Body of pancreas (tissue), 4 donors: ENCODE measurements at regions not wholly inside any gene's neighbourhood (a gene's known extent, or its start where the extent isn't known, plus 50 kb on each side); places are given as distances from the start of the nearest gene placed in this dataset.

ENCODE experiments used
- ATAC-seq: fragments of 150-250 bp; one replicate; pipeline ENCODE4 v1.9.1; 2016
- DNase-seq, 4 donors: peaks; one replicate each; pipeline ENCODE4 v3.0.0-alpha.2; 2019
- H3K27ac ChIP-seq, 4 donors: fragments of 200-600 bp; sonication (generic); 1 replicate in 3 of 4; 2 replicates in 1 of 4; pipeline versions ENCODE4 v1.5.1 to v1.6.1; 2016 to 2019; ENCODE audit warnings: mild to moderate bottlenecking in 1 of 4, mixed read lengths in 1 of 4, moderate library complexity in 1 of 4
- H3K27me3 ChIP-seq, 2 donors: fragments of 200-600 bp; sonication (generic); one replicate each; pipeline ENCODE4 v1.6.0; 2016; ENCODE audit warnings: mild to moderate bottlenecking in 1 of 2
- H3K36me3 ChIP-seq, 2 donors: fragments of 200-600 bp; sonication (generic); replicated peaks in 1 of 2; 2 replicates each; pipeline ENCODE4 v1.5.1; 2016; ENCODE audit warnings: low read depth in 2 of 2; ENCODE audit not compliant: insufficient read depth in 1 of 2
- H3K4me1 ChIP-seq: fragments of 200-600 bp; sonication (generic); one replicate; pipeline ENCODE4 v1.6.0; 2016
- H3K4me3 ChIP-seq, 2 donors: fragments of 200-600 bp; sonication (generic); 1 replicate in 1 of 2; 2 replicates in 1 of 2; pipeline ENCODE4 v1.5.1; 2016 to 2019
- H3K9me3 ChIP-seq, 3 donors: fragments of 200-600 bp; sonication (generic); 1 replicate in 2 of 3; 2 replicates in 1 of 3; pipeline ENCODE4 v1.5.1; 2016
- POLR2A ChIP-seq, 3 donors: fragments of 450-650 bp; IDR thresholded peaks; one replicate each; pipeline ENCODE4 v1.6.1; 2016; ENCODE audit warnings: antibody characterized with exemption in 3 of 3, mild to moderate bottlenecking in 2 of 3
- WGBS, 2 donors: methylation state at CpG; one replicate each; pipeline ENCODE4 v1.1.5; 2017; 5-methylcytosine and 5-hydroxymethylcytosine counted together
- intact Hi-C: fragments of 100-400 bp; cut with DNase I; formaldehyde crosslinking; loops from one replicate; pipeline ENCODE4 v1.15.1; 2023
- TF ChIP-seq, protein P1 (sequence below), 7 experiments: fragments of 450-650 bp in 4 of 7; fragments of 200-600 bp in 3 of 7; sonication (generic) in 3 of 7; IDR thresholded peaks; one replicate each; pipeline ENCODE4 v1.5.1; 2016 to 2019; ENCODE audit warnings: antibody characterized with exemption in 7 of 7

DNA sequence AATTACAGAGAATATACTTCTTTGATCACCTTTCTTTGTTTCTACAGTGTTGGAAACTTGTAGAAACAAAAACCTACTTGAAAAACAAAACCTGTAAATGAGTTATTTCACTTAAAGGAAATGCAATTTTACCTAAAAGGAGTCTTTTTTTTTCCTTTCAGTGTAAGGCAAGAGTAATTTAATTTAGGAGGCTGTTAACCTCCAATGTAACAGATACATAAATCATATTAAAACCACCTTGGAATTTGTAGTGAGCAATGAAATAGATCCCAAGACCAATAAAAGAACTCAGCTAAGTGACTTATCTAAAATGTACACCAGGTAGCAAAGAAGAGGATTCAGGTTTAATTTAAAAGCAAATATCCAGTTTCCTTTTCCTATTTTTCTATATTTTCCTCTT is 524.8 kb downstream of the CSNK1G3 start:
- no peaks in the 10 kb centered on the region for H3K36me3 ChIP-seq
- DNase-seq (no peak), ATAC-seq (no peak)
- no peak for TF ChIP-seq POLR2A (IDR thresholded peaks at IDR 0.05)
- TF ChIP-seq, protein P1, sequence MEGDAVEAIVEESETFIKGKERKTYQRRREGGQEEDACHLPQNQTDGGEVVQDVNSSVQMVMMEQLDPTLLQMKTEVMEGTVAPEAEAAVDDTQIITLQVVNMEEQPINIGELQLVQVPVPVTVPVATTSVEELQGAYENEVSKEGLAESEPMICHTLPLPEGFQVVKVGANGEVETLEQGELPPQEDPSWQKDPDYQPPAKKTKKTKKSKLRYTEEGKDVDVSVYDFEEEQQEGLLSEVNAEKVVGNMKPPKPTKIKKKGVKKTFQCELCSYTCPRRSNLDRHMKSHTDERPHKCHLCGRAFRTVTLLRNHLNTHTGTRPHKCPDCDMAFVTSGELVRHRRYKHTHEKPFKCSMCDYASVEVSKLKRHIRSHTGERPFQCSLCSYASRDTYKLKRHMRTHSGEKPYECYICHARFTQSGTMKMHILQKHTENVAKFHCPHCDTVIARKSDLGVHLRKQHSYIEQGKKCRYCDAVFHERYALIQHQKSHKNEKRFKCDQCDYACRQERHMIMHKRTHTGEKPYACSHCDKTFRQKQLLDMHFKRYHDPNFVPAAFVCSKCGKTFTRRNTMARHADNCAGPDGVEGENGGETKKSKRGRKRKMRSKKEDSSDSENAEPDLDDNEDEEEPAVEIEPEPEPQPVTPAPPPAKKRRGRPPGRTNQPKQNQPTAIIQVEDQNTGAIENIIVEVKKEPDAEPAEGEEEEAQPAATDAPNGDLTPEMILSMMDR (IDR thresholded peaks at IDR 0.05): no peak
- H3K27me3 ChIP-seq: no peaks in the 10 kb centered on the region
- no peak overlapping the region for H3K4me3 ChIP-seq
- no peak overlapping the region for H3K27ac ChIP-seq
- intact Hi-C loops: no loop called here
- no peaks in the 10 kb centered on the region for H3K9me3 ChIP-seq
- peaks cover 12% of the 10 kb centered on the region for H3K4me1 ChIP-seq

DNA sequence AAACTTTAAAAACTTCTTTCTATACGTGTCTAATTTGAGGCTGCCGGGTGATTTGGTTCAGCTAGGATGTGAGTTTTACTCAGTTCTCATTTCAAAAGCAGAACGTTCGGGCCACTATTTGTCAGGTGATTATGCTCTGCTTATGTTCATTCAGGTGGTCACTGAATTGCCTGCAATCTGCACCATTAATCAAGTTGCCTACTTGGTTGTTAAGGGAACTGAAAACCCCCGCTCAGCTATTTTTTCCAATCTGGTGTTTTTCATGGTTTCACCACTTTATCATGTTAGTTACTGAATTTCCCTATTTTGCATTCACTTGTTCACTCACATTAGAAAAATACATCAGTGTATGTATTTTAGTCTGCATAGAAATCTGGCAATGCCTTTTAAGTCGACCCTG is 523.0 kb downstream of the CSNK1G3 start:
- no peak overlapping the region for H3K4me3 ChIP-seq
- H3K27me3 ChIP-seq: no peaks in the 10 kb centered on the region
- TF ChIP-seq, protein P1 (IDR thresholded peaks at IDR 0.05): no peak
- no peak for TF ChIP-seq POLR2A (IDR thresholded peaks at IDR 0.05)
- no peaks in the 10 kb centered on the region for H3K9me3 ChIP-seq
- H3K36me3 ChIP-seq: no peaks in the 10 kb centered on the region
- no peaks in the 10 kb centered on the region for H3K4me1 ChIP-seq
- ATAC-seq (no peak), DNase-seq (peak in 1 of 4 donors; percentile 10)
- intact Hi-C loops: no loop called here
- WGBS, 2 donors: 82 to 85% methylated on average over 6 of the region's 6 CpGs
- no peak overlapping the region for H3K27ac ChIP-seq

DNA sequence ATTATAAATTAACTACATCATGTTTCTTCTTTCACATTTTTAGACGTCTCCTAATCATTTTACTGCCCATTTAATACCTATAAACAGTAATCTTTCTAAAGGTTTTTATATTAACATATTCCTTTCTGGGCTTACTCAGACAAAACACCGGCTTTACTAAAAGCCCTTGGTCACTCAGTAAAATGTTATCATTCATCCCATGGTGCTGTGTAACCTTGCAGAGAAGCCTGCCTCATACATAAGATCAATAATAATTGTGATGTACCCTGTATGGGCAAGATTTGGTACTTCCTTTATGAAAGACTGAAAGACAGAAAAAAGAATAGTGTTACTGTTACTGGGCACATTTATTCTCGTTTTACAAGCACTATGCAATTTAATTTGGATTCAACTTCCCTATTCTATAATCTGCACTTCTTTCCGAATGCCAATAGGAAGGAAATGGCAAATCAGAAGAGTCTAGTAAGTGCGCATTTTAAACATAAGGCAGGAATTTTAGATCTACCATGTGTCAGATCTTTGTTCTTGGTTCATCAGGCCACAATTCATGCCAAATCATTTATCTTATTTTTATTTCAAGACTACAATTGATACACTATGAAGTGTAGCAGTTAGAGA is 522.2 kb downstream of the CSNK1G3 start:
- no peaks in the 10 kb centered on the region for H3K4me1 ChIP-seq
- WGBS, 2 donors: 63 to 65% methylated on average over 5 of the region's 5 CpGs
- intact Hi-C loops: no loop called here
- TF ChIP-seq, protein P1 (IDR thresholded peaks at IDR 0.05): no peak
- TF ChIP-seq POLR2A (IDR thresholded peaks at IDR 0.05): no peak
- no peak for ATAC-seq
- H3K9me3 ChIP-seq: no peaks in the 10 kb centered on the region
- no peak overlapping the region for H3K4me3 ChIP-seq
- no peaks in the 10 kb centered on the region for H3K27me3 ChIP-seq
- H3K27ac ChIP-seq: no peak overlapping the region
- DNase-seq: no peak
- no peaks in the 10 kb centered on the region for H3K36me3 ChIP-seq

DNA sequence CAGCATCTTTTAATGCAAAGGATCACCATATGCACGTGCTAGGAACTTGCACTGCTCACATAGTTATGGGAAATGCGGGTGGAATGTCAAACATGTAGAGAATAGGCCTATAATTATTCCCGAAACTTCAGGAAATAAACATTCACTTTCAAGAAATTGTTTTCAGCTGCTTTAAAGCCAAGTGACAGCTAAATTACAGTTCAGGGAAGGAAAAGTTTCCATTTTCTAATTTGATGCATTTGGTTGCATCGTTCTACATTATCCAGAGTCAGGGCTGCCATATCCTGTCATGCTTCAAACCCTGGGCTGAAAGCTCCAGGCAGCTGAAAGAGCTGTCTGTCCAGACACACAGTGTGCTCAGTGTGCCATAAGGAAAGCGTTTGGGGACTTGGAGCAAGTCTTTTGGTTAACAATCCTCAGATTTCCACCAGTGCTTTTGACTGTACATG is 518.1 kb downstream of the CSNK1G3 start:
- Histone ChIP-seq H3K36me3 (no peaks in the 10 kb centered on the region), H3K4me1 (no peaks in the 10 kb centered on the region), H3K9me3 (no peaks in the 10 kb centered on the region), H3K4me3 (no peak overlapping the region), H3K27me3 (no peaks in the 10 kb centered on the region), H3K27ac (no peak overlapping the region)
- ATAC-seq: no peak
- no peak for TF ChIP-seq POLR2A (IDR thresholded peaks at IDR 0.05)
- TF ChIP-seq, protein P1 (IDR thresholded peaks at IDR 0.05): no peak
- DNase-seq: no peak
- intact Hi-C loops: no loop called here
- 77 to 91% methylated on average over 5 of the region's 5 CpGs for WGBS, 2 donors

GRCh38 chr5:124027441-124027840 is 515.5 kb downstream of the CSNK1G3 start:
- 78 to 82% methylated on average over 3 of the region's 3 CpGs for WGBS, 2 donors
- Histone ChIP-seq H3K27ac (no peak overlapping the region), H3K36me3 (no peaks in the 10 kb centered on the region), H3K27me3 (no peaks in the 10 kb centered on the region), H3K9me3 (no peaks in the 10 kb centered on the region), H3K4me1 (peaks cover 7% of the 10 kb centered on the region), H3K4me3 (no peak overlapping the region)
- ATAC-seq (no peak), DNase-seq (no peak)
- intact Hi-C loops: no loop called here
- TF ChIP-seq, protein P1 (IDR thresholded peaks at IDR 0.05): no peak
- no peak for TF ChIP-seq POLR2A (IDR thresholded peaks at IDR 0.05)
